Hepatocyte (in vitro differentiated cells): ENCODE measurements at regions not wholly inside any gene's neighbourhood (a gene's known extent, or its start where the extent isn't known, plus 50 kb on each side); places are given as distances from the start of the nearest gene placed in this dataset.
A peak's percentile ranks its signal among the peaks of the same experiment; 100 is the strongest.

Experiments
- DNase-seq: peaks from one replicate; pipeline ENCODE4 v3.0.0-alpha.2; 2016; ENCODE audit warnings: low spot score
- H2AFZ ChIP-seq: fragments of 200-600 bp; sonication (generic); 2 replicates; pipeline ENCODE4 v1.6.0; 2016; ENCODE audit warnings: antibody characterized with exemption, mild to moderate bottlenecking
- H3K27ac ChIP-seq: fragments of 200-600 bp; sonication (generic); 2 replicates; pipeline ENCODE4 v1.5.1; 2016; ENCODE audit warnings: mild to moderate bottlenecking
- H3K27me3 ChIP-seq: fragments of 200-600 bp; sonication (generic); 2 replicates; pipeline ENCODE4 v1.6.1; 2016
- H3K36me3 ChIP-seq: fragments of 200-600 bp; sonication (generic); replicated peaks from 2 replicates; pipeline ENCODE4 v1.5.1; 2016; ENCODE audit warnings: low read depth; ENCODE audit not compliant: insufficient read depth
- H3K4me1 ChIP-seq: fragments of 200-600 bp; sonication (generic); 2 replicates; pipeline ENCODE4 v1.5.1; 2016; ENCODE audit warnings: mild to moderate bottlenecking, moderate library complexity; ENCODE audit not compliant: insufficient read depth
- H3K4me2 ChIP-seq: fragments of 200-600 bp; sonication (generic); 2 replicates; pipeline ENCODE4 v1.6.0; 2016
- H3K4me3 ChIP-seq: fragments of 200-600 bp; sonication (generic); 2 replicates; pipeline ENCODE4 v1.5.1; 2016; ENCODE audit warnings: mild to moderate bottlenecking
- H3K79me2 ChIP-seq: fragments of 200-600 bp; sonication (generic); 2 replicates; pipeline ENCODE4 v1.6.0; 2017; ENCODE audit warnings: mild to moderate bottlenecking
- H3K9me2 ChIP-seq: fragments of 200-600 bp; sonication (generic); replicated peaks from 2 replicates; pipeline ENCODE4 v1.6.0; 2017; ENCODE audit warnings: mild to moderate bottlenecking; ENCODE audit not compliant: insufficient read depth
- H3K9me3 ChIP-seq: fragments of 200-600 bp; sonication (generic); 2 replicates; pipeline ENCODE4 v1.5.1; 2016; ENCODE audit warnings: low read depth, mild to moderate bottlenecking
- H4K20me1 ChIP-seq: fragments of 200-600 bp; sonication (generic); 2 replicates; pipeline ENCODE4 v1.6.0; 2016; ENCODE audit warnings: mild to moderate bottlenecking; ENCODE audit not compliant: insufficient read depth, poor library complexity, severe bottlenecking
- CTCF ChIP-seq: fragments of 200-600 bp; sonication (generic); IDR thresholded peaks from 2 replicates; pipeline ENCODE4 v1.5.1; 2016; ENCODE audit warnings: antibody characterized with exemption, mild to moderate bottlenecking; ENCODE audit not compliant: poor library complexity
- EZH2 ChIP-seq: fragments of 200-600 bp; sonication (generic); IDR thresholded peaks from 2 replicates; pipeline ENCODE4 v1.6.1; 2016; ENCODE audit warnings: antibody characterized with exemption, mild to moderate bottlenecking, borderline replicate concordance
- EZH2phosphoT487 ChIP-seq: fragments of 200-600 bp; sonication (generic); IDR thresholded peaks from one replicate; pipeline ENCODE4 v1.6.1; 2018; ENCODE audit warnings: antibody characterized with exemption, mild to moderate bottlenecking, low read depth, moderate library complexity; ENCODE audit not compliant: unreplicated experiment, severe bottlenecking
- WGBS: methylation state at CpG from one replicate; pipeline ENCODE4 v1.1.6; 2016; ENCODE audit warnings: low lambda C conversion rate; ENCODE audit errors: missing lambda C conversion rate; 5-methylcytosine and 5-hydroxymethylcytosine counted together

- H3K4me3 ChIP-seq = no peak overlapping the region
- no peaks in the 10 kb centered on the region for H3K27me3 ChIP-seq
- H3K79me2 ChIP-seq = no peaks in the 10 kb centered on the region
- no peak for DNase-seq
- H3K4me1 ChIP-seq = peaks cover 17% of the 10 kb centered on the region
- H3K4me2 ChIP-seq = no peak overlapping the region
- TF ChIP-seq EZH2 = no peak
- no peak for TF ChIP-seq EZH2phosphoT487
- TF ChIP-seq CTCF = no peak
- WGBS = 62% methylated on average over 2 of the region's 2 CpGs
- H3K27ac ChIP-seq = no peak overlapping the region
- H3K9me3 ChIP-seq = no peaks in the 10 kb centered on the region
- no peaks in the 10 kb centered on the region for H3K9me2 ChIP-seq
- H3K36me3 ChIP-seq = no peaks in the 10 kb centered on the region
- no peaks in the 10 kb centered on the region for H4K20me1 ChIP-seq
- no peak overlapping the region for H2AFZ ChIP-seq
Measured at GRCh38 chr3:177479630-177480029, 282.3 kb upstream of the TBL1XR1 start.

- WGBS = 92% methylated on average over 3 of the region's 3 CpGs
- no peak for DNase-seq
- no peak overlapping the region for H3K4me3 ChIP-seq
- no peaks in the 10 kb centered on the region for H3K27me3 ChIP-seq
- H2AFZ ChIP-seq = no peak overlapping the region
- H3K36me3 ChIP-seq = no peaks in the 10 kb centered on the region
- H3K9me3 ChIP-seq = no peaks in the 10 kb centered on the region
- no peaks in the 10 kb centered on the region for H3K79me2 ChIP-seq
- TF ChIP-seq EZH2phosphoT487 = no peak
- no peaks in the 10 kb centered on the region for H3K9me2 ChIP-seq
- no peak overlapping the region for H3K27ac ChIP-seq
- peaks cover 12% of the 10 kb centered on the region for H3K4me1 ChIP-seq
- H4K20me1 ChIP-seq = no peaks in the 10 kb centered on the region
- H3K4me2 ChIP-seq = no peak overlapping the region
Measured at GRCh38 chr3:177481329-177481728, 284.0 kb upstream of the TBL1XR1 start.

GRCh38 chr3:177482048-177482691, 284.9 kb upstream of the TBL1XR1 start:
- Histone ChIP-seq H3K9me3 (no peaks in the 10 kb centered on the region), H2AFZ (no peak overlapping the region), H3K9me2 (no peaks in the 10 kb centered on the region), H4K20me1 (no peaks in the 10 kb centered on the region), H3K36me3 (no peaks in the 10 kb centered on the region), H3K4me2 (no peak overlapping the region), H3K4me1 (peaks cover 12% of the 10 kb centered on the region), H3K27ac (no peak overlapping the region), H3K4me3 (no peak overlapping the region), H3K27me3 (no peaks in the 10 kb centered on the region), H3K79me2 (no peaks in the 10 kb centered on the region)
- 77% methylated on average over 6 of the region's 6 CpGs for WGBS
- DNase-seq = no peak
- TF ChIP-seq EZH2phosphoT487 (no peak), CTCF (no peak), EZH2 (no peak)

GRCh38 chr3:177483182-177483967, 286.1 kb upstream of the TBL1XR1 start:
- H3K4me2 ChIP-seq = no peak overlapping the region
- H3K27me3 ChIP-seq = no peaks in the 10 kb centered on the region
- TF ChIP-seq EZH2 (no peak), CTCF (peak; percentile 16)
- H3K79me2 ChIP-seq = no peaks in the 10 kb centered on the region
- DNase-seq = peak; percentile 17
- no peaks in the 10 kb centered on the region for H3K9me2 ChIP-seq
- H3K4me3 ChIP-seq = no peak overlapping the region
- no peak overlapping the region for H3K27ac ChIP-seq
- peaks cover 6% of the 10 kb centered on the region for H3K4me1 ChIP-seq
- H3K9me3 ChIP-seq = no peaks in the 10 kb centered on the region
- H3K36me3 ChIP-seq = no peaks in the 10 kb centered on the region
- WGBS = 56% methylated on average over 4 of the region's 4 CpGs
- H2AFZ ChIP-seq = no peak overlapping the region
- no peaks in the 10 kb centered on the region for H4K20me1 ChIP-seq
